Vagina (tissue), 2 donors: ENCODE measurements at regions not wholly inside any gene's neighbourhood (a gene's known extent, or its start where the extent isn't known, plus 50 kb on each side); places are given as distances from the start of the nearest gene placed in this dataset.

Source experiments
- CTCF ChIP-seq, 3 experiments: fragments of 450-650 bp in 2 of 3; fragments of 200-600 bp in 1 of 3; sonication (generic) in 1 of 3; IDR thresholded peaks; one replicate each; pipeline ENCODE4 v1.5.1; 2017 to 2019; ENCODE audit warnings: antibody characterized with exemption in 3 of 3, mild to moderate bottlenecking in 2 of 3, moderate library complexity in 2 of 3
- POLR2A ChIP-seq, 2 donors: fragments of 450-650 bp; IDR thresholded peaks; one replicate each; pipeline ENCODE4 v1.6.1; 2017; ENCODE audit warnings: antibody characterized with exemption in 2 of 2, mild to moderate bottlenecking in 2 of 2, moderate library complexity in 2 of 2
- POLR2AphosphoS5 ChIP-seq, 2 donors: sonication (generic); formaldehyde crosslinking; IDR thresholded peaks; one replicate each; pipeline ENCODE4 v1.9.0; 2017; ENCODE audit warnings: antibody characterized with exemption in 2 of 2, mild to moderate bottlenecking in 2 of 2, low read depth in 1 of 2; ENCODE audit not compliant: insufficient read depth in 1 of 2

GRCh38 chrX:30975467-30975866 is 86.4 kb upstream of the TAB3 start:
- TF ChIP-seq POLR2A (IDR thresholded peaks at IDR 0.05): no peak
- no peak for TF ChIP-seq CTCF (IDR thresholded peaks at IDR 0.05)
- TF ChIP-seq POLR2AphosphoS5 (IDR thresholded peaks at IDR 0.05; ENCODE audit: insufficient read depth in 1 of 2, low read depth in 1 of 2): no peak
